ENCODE measurements at regions not wholly inside any gene's neighbourhood (a gene's known extent, or its start where the extent isn't known, plus 50 kb on each side); places are given as distances from the start of the nearest gene placed in this dataset.

- no peak for TF ChIP-seq ELF1 (CRISPR knock-in tag; IDR thresholded peaks at IDR 0.05)
- TF ChIP-seq MXD4 (CRISPR knock-in tag; IDR thresholded peaks at IDR 0.05) = no peak
- no peak for TF ChIP-seq HINFP (CRISPR knock-in tag; IDR thresholded peaks at IDR 0.05; ENCODE audit: low read depth)
- TF ChIP-seq CTCF (CRISPR knock-in tag; IDR thresholded peaks at IDR 0.05) = no peak
- TF ChIP-seq FOXO4 (CRISPR knock-in tag; conservative IDR thresholded peaks at IDR 0.05) = no peak
- no peak for TF ChIP-seq POLR2A (IDR thresholded peaks at IDR 0.05; ENCODE audit: insufficient read depth in 1 of 2, low read depth in 2 of 2, low read length in 2 of 2)
- no peak for TF ChIP-seq ZNF772 (CRISPR knock-in tag; IDR thresholded peaks at IDR 0.05)
- no peak for TF ChIP-seq TCF7L2 (IDR thresholded peaks at IDR 0.05; ENCODE audit: low read depth, low read length)
These were observed 293.7 kb downstream of the SUCLA2 start for GRCh38 chr13:47707414-47707813.

Data from HepG2 (cell line).